ENCODE measurements at regions not wholly inside any gene's neighbourhood (a gene's known extent, or its start where the extent isn't known, plus 50 kb on each side); places are given as distances from the start of the nearest gene placed in this dataset.

GRCh38 chrX:39953879-39954278, 143.9 kb downstream of the BCOR start:
- TF ChIP-seq CTCF (IDR thresholded peaks at IDR 0.05) (no peak), POLR2AphosphoS5 (IDR thresholded peaks at IDR 0.05) (no peak)
